PFSK-1 (cell line): ENCODE measurements at regions not wholly inside any gene's neighbourhood (a gene's known extent, or its start where the extent isn't known, plus 50 kb on each side); places are given as distances from the start of the nearest gene placed in this dataset.

Experiments used
- POLR2AphosphoS5 ChIP-seq: IDR thresholded peaks from 2 replicates; pipeline ENCODE4 v1.6.1; 2012; ENCODE audit warnings: low read depth, mild to moderate bottlenecking, control low read depth, low read length, moderate library complexity
- REST ChIP-seq, 2 experiments: IDR thresholded peaks; 2 replicates each; pipeline versions ENCODE4 v1.6.1 to v1.8.0; 2011 to 2012; ENCODE audit warnings: low read depth in 2 of 2, low read length in 2 of 2, control low read depth in 1 of 2, inconsistent platforms in 1 of 2, mild to moderate bottlenecking in 1 of 2, moderate library complexity in 1 of 2; ENCODE audit not compliant: insufficient read depth in 1 of 2

- TF ChIP-seq POLR2AphosphoS5 (no peak), REST (IDR thresholded peaks at IDR 0.05; ENCODE audit: insufficient read depth in 1 of 2, low read depth in 2 of 2, low read length in 2 of 2) (no peak)
Measured at GRCh38 chr12:4112734-4113325, 160.7 kb upstream of the CCND2 start.
